ENCODE measurements at regions not wholly inside any gene's neighbourhood (a gene's known extent, or its start where the extent isn't known, plus 50 kb on each side); places are given as distances from the start of the nearest gene placed in this dataset.

DNA sequence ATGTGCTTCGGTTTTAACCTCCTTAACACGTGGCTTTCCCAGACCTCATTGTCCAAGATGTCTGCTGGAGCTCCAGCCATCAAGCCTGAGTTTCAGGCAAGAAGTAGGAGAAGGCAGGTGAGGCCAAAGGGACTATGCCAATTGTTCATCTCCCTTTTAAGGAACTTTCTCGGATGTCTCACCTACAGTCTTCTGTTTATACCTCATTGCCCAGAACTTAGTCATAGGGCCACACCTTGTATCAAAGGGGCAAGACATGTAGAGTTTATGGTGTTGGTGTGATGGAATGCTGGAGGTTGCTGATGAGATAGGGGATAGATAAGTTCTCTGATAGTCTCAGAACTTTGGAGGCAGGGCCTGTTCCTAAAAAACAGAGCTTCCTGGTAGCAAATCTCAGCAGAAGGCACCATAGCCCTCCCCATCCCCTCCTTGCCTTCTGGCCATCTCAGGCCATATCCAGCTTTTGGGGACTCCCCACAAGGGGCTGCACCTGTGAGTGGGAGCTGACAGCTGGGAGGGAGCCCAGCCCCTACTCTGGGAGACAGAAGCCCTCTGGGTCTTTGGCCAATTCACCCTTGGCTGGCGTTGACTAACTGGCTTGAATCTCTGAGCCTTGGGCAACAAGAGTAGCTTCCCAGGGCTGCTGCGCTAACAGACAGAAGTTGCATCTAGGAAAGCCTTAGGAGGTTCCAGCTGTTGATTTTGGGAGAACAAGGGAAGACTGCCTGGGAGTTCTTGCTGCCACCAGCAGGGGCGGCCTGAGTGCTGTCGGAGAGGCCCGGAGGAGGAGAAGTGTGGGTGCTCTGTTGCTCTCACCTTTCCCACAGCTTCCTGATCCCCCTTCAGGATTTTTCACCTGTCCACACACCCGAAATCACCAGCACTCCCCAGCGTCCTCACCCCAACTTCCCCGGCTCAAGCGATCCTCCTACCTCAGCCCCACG, 149.8 kb upstream of the THY1 start:
- TF ChIP-seq, protein P1, sequence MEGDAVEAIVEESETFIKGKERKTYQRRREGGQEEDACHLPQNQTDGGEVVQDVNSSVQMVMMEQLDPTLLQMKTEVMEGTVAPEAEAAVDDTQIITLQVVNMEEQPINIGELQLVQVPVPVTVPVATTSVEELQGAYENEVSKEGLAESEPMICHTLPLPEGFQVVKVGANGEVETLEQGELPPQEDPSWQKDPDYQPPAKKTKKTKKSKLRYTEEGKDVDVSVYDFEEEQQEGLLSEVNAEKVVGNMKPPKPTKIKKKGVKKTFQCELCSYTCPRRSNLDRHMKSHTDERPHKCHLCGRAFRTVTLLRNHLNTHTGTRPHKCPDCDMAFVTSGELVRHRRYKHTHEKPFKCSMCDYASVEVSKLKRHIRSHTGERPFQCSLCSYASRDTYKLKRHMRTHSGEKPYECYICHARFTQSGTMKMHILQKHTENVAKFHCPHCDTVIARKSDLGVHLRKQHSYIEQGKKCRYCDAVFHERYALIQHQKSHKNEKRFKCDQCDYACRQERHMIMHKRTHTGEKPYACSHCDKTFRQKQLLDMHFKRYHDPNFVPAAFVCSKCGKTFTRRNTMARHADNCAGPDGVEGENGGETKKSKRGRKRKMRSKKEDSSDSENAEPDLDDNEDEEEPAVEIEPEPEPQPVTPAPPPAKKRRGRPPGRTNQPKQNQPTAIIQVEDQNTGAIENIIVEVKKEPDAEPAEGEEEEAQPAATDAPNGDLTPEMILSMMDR (conservative IDR thresholded peaks at IDR 0.05; ENCODE audit: low read length), result no peak
- no peak for TF ChIP-seq EZH2phosphoT487 (IDR thresholded peaks at IDR 0.05; ENCODE audit: borderline replicate concordance, low read depth, low read length)

All from OCI-LY7 (cell line).